ENCODE measurements at regions not wholly inside any gene's neighbourhood (a gene's known extent, or its start where the extent isn't known, plus 50 kb on each side); places are given as distances from the start of the nearest gene placed in this dataset.
"Not testable (repeated sequence)": the region's sequence is repeated elsewhere in the genome, so short reads cannot be mapped to it uniquely, and the experiment has no call there.

GRCh38 chr2:143991596-143991995, 528.3 kb downstream of the ZEB2 start:
- TF ChIP-seq CTCF, POLR2A (IDR thresholded peaks at IDR 0.05): not testable (repeated sequence)

Data from upper lobe of left lung (tissue), 4 donors.